IPS-18a (cell line): ENCODE measurements at regions not wholly inside any gene's neighbourhood (a gene's known extent, or its start where the extent isn't known, plus 50 kb on each side); places are given as distances from the start of the nearest gene placed in this dataset.

Source experiments
- H3K27ac ChIP-seq: one replicate; pipeline ENCODE4 v1.5.1; 2013; ENCODE audit warnings: low read length
- H3K27me3 ChIP-seq: one replicate; pipeline ENCODE4 v1.6.1; 2013; ENCODE audit warnings: mild to moderate bottlenecking, low read length; ENCODE audit not compliant: control insufficient read depth, insufficient read depth
- H3K36me3 ChIP-seq: one replicate; pipeline ENCODE4 v1.6.1; 2013; ENCODE audit warnings: low read depth, low read length; ENCODE audit not compliant: control insufficient read depth
- H3K4me1 ChIP-seq: one replicate; pipeline ENCODE4 v1.6.1; 2013; ENCODE audit warnings: low read depth, low read length; ENCODE audit not compliant: control insufficient read depth
- H3K4me3 ChIP-seq: one replicate; pipeline ENCODE4 v1.5.1; 2013; ENCODE audit warnings: low read length
- H3K9ac ChIP-seq: one replicate; pipeline ENCODE4 v1.6.1; 2013; ENCODE audit warnings: mild to moderate bottlenecking, low read length, moderate library complexity
- H3K9me3 ChIP-seq: one replicate; pipeline ENCODE4 v1.6.1; 2013; ENCODE audit warnings: low read depth, low read length; ENCODE audit not compliant: control insufficient read depth

DNA sequence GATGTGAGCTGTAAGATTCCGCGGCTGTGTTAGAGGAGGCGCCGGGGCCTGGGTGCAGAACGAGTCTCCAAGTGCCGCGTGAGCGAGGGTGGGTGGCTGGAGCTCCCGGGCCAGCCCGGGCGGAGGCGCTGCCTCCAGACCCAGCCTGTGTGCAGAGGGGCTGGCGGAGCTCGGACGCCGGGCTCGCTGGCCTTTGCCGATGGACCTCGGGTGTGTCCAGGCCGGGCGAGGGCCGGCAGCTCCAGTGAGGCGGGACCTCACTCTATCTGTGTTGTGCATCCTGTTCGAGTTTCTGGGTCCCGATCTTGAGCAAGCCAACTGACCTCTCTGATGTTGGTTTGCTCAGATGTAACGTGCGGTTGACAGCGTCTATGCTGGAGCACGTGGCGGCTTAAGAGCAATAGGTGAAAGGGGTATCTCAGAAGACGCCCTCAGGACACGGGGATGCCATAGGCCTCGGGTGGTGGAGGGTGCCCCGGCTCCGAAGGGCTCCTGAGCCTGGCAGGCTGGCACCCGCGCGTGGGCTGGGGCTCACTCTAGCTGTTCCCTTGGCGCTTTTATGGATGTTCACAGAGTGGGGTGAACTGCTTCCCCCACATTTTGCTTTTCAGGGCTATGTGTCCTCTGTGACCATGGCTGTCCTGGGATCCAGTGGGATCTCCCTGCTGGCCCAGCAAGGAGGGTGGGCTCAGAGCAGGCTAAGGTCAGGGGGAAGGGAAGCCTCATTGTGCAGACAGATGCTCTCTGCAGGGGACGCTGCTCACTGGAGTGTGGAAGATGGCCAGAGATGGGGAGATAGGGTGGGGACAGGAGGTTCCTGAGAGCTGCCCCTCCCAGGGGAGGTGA is 69.8 kb downstream of the MRPL36 start:
- H3K9ac ChIP-seq = no peak overlapping the region
- peaks cover 9% of the 10 kb centered on the region for H3K4me1 ChIP-seq
- H3K27ac ChIP-seq = no peak overlapping the region
- peaks cover 15% of the 10 kb centered on the region for H3K27me3 ChIP-seq
- H3K4me3 ChIP-seq = no peak overlapping the region
- no peaks in the 10 kb centered on the region for H3K9me3 ChIP-seq
- no peaks in the 10 kb centered on the region for H3K36me3 ChIP-seq

DNA sequence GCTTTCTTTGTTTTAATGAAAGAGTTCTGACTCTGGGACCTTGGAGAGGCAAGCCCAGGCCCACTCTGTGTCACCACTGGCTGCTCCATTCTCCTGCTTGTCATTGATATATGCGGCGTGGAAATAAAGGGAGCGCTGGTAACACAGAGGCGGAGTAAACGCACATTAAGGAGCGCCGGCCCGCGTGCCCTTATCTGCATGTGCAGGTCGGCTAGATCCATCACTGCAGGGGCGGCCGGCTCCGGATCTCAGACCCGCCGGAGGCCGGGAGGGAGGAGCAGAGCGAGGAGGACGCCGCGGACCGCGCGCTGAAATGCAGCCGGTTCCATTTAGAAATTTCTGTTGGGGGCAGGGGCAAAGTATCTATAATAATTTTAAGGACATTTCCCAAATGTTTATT is 70.8 kb downstream of the MRPL36 start:
- peaks cover 9% of the 10 kb centered on the region for H3K4me1 ChIP-seq
- no peak overlapping the region for H3K9ac ChIP-seq
- no peak overlapping the region for H3K4me3 ChIP-seq
- H3K36me3 ChIP-seq = no peaks in the 10 kb centered on the region
- no peaks in the 10 kb centered on the region for H3K9me3 ChIP-seq
- H3K27me3 ChIP-seq = peaks cover 15% of the 10 kb centered on the region
- no peak overlapping the region for H3K27ac ChIP-seq

DNA sequence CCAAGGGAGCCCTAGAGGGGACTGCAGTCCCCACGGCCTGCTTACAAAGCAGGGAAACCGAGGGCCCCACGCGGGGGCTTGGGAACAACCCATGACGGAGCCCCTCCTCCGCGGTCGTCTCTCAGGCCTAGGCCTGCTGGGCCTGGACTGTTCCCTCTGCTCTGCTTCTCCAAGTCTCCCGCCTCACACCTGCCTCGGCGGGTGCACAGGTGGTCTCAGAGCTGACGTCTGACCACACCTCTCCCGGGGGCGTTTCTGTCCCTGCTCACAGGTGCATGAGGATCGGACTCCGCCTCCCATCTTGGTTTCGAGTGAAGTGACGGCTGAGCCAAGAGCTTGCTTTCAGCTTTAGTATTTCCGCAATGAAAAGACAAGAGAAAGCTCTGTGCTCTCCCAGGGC is 72.1 kb downstream of the MRPL36 start:
- H3K9me3 ChIP-seq = no peaks in the 10 kb centered on the region
- no peak overlapping the region for H3K27ac ChIP-seq
- no peak overlapping the region for H3K9ac ChIP-seq
- H3K4me1 ChIP-seq = peaks cover 9% of the 10 kb centered on the region
- H3K27me3 ChIP-seq = peaks cover 15% of the 10 kb centered on the region
- H3K4me3 ChIP-seq = no peak overlapping the region
- H3K36me3 ChIP-seq = no peaks in the 10 kb centered on the region

- Histone ChIP-seq H3K4me3 (no peak overlapping the region), H3K36me3 (no peaks in the 10 kb centered on the region), H3K27ac (no peak overlapping the region), H3K27me3 (peaks cover 15% of the 10 kb centered on the region), H3K9me3 (no peaks in the 10 kb centered on the region), H3K4me1 (peaks cover 9% of the 10 kb centered on the region), H3K9ac (no peak overlapping the region)
Measured at GRCh38 chr5:1726956-1727355, 72.7 kb downstream of the MRPL36 start.

DNA sequence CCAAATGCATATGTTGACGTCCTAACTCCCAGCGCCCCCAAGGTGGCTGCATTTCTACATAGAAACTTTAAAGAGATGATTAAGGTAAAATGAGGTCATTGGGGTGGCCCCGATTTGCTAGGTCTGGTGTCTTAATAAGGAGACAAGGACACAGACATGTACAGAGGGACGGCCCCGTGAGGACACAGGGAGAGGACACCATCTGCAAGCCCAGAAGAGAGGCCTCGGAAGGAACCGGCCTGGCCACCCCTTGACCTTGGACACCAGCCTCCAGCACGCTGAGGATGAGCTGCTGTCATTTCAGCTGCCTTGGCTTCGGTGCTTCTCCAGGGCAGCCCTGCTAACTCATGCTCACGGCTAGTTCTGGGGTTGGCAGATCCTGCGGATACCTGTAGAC is 73.2 kb downstream of the MRPL36 start:
- H3K9me3 ChIP-seq = no peaks in the 10 kb centered on the region
- peaks cover 15% of the 10 kb centered on the region for H3K27me3 ChIP-seq
- H3K9ac ChIP-seq = no peak overlapping the region
- no peaks in the 10 kb centered on the region for H3K36me3 ChIP-seq
- peaks cover 9% of the 10 kb centered on the region for H3K4me1 ChIP-seq
- no peak overlapping the region for H3K27ac ChIP-seq
- no peak overlapping the region for H3K4me3 ChIP-seq

DNA sequence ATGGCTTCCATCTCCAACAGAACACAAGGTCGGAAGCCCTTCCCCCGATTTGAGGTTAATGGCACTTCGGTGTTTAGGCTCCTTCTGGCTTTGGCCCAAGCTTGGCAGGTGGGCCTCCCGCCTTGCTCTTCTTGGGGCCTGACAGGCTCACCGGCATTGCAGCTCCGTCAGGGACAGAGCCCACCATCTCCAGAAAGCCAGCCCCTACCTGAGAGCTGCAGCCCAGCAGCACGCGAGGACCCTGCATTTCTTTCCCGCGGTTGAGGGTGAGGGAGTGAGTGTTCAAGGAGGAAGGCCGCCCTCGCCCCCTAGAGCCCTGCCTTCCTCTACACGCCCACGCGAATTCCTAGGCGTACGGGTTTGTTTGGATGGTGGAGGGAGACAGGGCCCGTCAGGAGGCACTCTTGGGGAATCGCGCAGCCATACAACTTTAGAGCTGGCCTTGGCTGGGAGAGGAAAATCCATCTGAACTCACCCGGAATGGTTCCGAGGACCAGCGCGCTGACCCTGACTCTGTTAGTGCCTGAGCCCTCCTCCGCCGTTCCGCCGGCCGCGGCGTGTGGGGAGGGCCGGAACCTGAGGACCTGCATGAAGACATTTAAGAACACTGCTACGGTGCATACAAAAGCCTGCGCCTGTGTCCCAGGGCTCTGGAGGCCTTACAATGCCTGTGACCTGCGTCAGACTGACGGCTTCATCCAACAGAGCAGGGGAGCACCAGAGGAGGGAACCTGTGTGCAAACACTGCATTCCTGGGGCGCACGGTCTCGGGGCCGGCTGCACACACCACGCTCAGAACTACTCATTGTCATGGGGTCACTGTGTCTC is 73.8 kb downstream of the MRPL36 start:
- peaks cover 15% of the 10 kb centered on the region for H3K27me3 ChIP-seq

DNA sequence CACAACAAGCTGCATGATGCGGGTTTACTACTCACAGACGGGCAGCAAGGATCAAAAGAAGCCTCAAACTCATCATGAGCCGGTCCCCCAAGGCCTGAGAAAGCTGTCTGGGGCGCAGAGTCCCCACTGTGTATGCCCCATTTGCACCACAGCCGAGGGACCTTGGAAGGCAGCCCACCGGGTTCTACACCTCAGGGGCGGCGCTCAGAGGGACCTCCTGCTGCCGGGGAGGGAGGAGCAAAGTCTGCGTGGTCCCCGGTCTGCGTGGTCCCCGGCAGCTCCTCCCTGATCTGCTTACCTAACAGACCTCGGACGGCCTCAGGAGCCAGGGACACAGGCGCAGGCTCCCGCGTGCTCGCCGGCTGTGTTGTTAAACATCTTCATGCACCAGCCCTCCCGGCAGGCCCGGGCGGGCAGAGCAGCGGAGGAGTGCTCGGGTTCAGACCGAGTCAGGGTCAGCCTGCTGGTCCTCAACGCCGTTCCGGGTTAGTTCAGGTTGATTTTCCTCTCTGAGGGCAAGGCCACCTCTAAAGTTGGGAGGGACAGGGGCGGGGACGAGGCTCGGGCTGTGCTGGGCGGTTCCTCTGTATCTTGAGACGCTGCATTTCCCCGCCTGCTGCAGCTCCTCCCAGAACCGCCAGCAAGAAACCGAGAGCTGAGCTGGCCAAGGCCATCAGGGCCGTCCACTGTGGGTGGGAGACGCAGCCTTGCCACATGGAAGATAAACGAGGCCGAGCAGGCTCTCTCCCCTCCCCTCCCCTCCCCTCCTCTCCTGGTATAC is 74.6 kb downstream of the MRPL36 start:
- H3K9me3 ChIP-seq = no peaks in the 10 kb centered on the region

More for the DNA sequence above, 73.8 kb downstream of the MRPL36 start:
- H3K9ac ChIP-seq = peak overlapping the region; percentile 20
- no peak overlapping the region for H3K27ac ChIP-seq
- no peaks in the 10 kb centered on the region for H3K36me3 ChIP-seq
- no peaks in the 10 kb centered on the region for H3K9me3 ChIP-seq
- peak overlapping the region; percentile 52 for H3K4me3 ChIP-seq
- H3K4me1 ChIP-seq = peaks cover 9% of the 10 kb centered on the region

GRCh38 chr5:1723957-1724821 is 75.4 kb downstream of the MRPL36 start:
- Histone ChIP-seq H3K4me3 (peak overlapping the region; percentile 52), H3K9ac (no peak overlapping the region), H3K36me3 (no peaks in the 10 kb centered on the region), H3K27me3 (peaks cover 15% of the 10 kb centered on the region), H3K27ac (no peak overlapping the region), H3K4me1 (peaks cover 9% of the 10 kb centered on the region), H3K9me3 (peaks cover 4% of the 10 kb centered on the region)

More for the DNA sequence above, 74.6 kb downstream of the MRPL36 start:
- H3K27me3 ChIP-seq = peaks cover 15% of the 10 kb centered on the region
- H3K27ac ChIP-seq = no peak overlapping the region
- H3K36me3 ChIP-seq = no peaks in the 10 kb centered on the region
- H3K9ac ChIP-seq = peak overlapping the region; percentile 20
- peak overlapping the region; percentile 52 for H3K4me3 ChIP-seq
- H3K4me1 ChIP-seq = peaks cover 9% of the 10 kb centered on the region

DNA sequence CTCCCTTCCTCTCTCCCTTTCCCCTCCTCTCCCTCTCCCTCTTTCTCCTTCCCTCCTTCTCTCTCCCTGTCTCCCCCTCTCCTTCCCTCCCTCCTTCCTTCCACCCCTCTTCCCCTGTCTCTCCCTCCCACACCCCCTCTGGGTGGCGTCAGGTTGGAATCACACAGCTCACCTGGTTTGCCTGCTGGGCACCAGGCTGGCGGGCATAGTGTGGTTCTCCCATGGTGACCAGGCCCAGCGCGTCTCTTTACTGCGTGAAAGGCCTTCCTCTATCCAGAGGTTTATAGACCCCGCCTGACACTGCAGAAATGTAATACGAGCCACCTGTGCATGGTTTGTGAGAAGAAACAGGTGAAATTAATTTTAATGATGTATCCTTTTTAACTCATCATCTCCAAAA is 76.2 kb downstream of the MRPL36 start:
- Histone ChIP-seq H3K27me3 (peaks cover 15% of the 10 kb centered on the region), H3K36me3 (no peaks in the 10 kb centered on the region), H3K27ac (no peak overlapping the region), H3K4me1 (peaks cover 9% of the 10 kb centered on the region), H3K4me3 (no peak overlapping the region), H3K9me3 (peaks cover 9% of the 10 kb centered on the region), H3K9ac (no peak overlapping the region)

GRCh38 chr5:1722877-1723276 is 76.8 kb downstream of the MRPL36 start:
- H3K4me1 ChIP-seq = peaks cover 9% of the 10 kb centered on the region
- H3K36me3 ChIP-seq = no peaks in the 10 kb centered on the region
- H3K4me3 ChIP-seq = no peak overlapping the region
- peaks cover 15% of the 10 kb centered on the region for H3K27me3 ChIP-seq
- no peak overlapping the region for H3K9ac ChIP-seq
- H3K27ac ChIP-seq = no peak overlapping the region
- H3K9me3 ChIP-seq = peaks cover 13% of the 10 kb centered on the region
